HepG2 (cell line): ENCODE measurements at regions not wholly inside any gene's neighbourhood (a gene's known extent, or its start where the extent isn't known, plus 50 kb on each side); places are given as distances from the start of the nearest gene placed in this dataset.

Experiments used
- ATAC-seq: fragments of 200-7000 bp; cut with Tn5 transposase; 3 replicates; pipeline ENCODE4 v1.9.1; 2020; ENCODE audit warnings: mild to moderate bottlenecking, moderate library complexity
- BruUV-seq: library from RNA; stranded (reverse); fragments of 400-500 nt; replicated peaks from 2 replicates; lab custom pipeline; 2021; lab: Mats Ljungman, UMichigan
- CTCF ChIA-PET: fragments of 300-600 bp; formaldehyde crosslinking; extraction: SDS; loops from one replicate; lab custom pipeline; 2021; ENCODE audit warnings: low total read pairs, inconsistent platforms, low intra/inter-chr PET ratio; lab: Yijun Ruan, JAX
- POLR2A ChIA-PET: fragments of 350-600 bp; sonication (Branson Sonifier 250); formaldehyde crosslinking; loops from one replicate; lab custom pipeline; 2020; ENCODE audit warnings: antibody characterized with exemption, inconsistent platforms; lab: Yijun Ruan, JAX
- DNase-seq: peaks from one replicate; pipeline ENCODE4 v3.0.0-alpha.2; 2015; ENCODE audit warnings: low spot score
- FAIRE-seq: peaks from 3 replicates; lab custom pipeline; 2011; peaks lifted over from hg19 to GRCh38; lab: Jason Lieb, UNC
- H2AFZ ChIP-seq: one replicate; pipeline ENCODE4 v1.6.1; 2011; ENCODE audit warnings: low read length, inconsistent platforms
- H3K27ac ChIP-seq: fragments of 300-600 bp; 3 replicates; pipeline ENCODE4 v1.8.0; 2011; ENCODE audit warnings: mixed run types, mild to moderate bottlenecking, mixed read lengths, low read length, inconsistent platforms; ENCODE audit not compliant: insufficient read depth; ENCODE audit errors: extremely low read length
- H3K27me3 ChIP-seq, 2 experiments: fragments of 200-600 bp in 1 of 2; 2 replicates in 1 of 2; 3 replicates in 1 of 2; pipeline versions ENCODE4 v1.6.0 to v1.8.0; 2011; ENCODE audit warnings: low read length in 2 of 2, mild to moderate bottlenecking in 2 of 2, moderate library complexity in 2 of 2, inconsistent platforms in 1 of 2; ENCODE audit not compliant: insufficient read depth in 2 of 2, control insufficient read depth in 1 of 2
- H3K36me3 ChIP-seq, 2 experiments: fragments of 200-600 bp in 1 of 2; replicated peaks in 1 of 2; 2 replicates in 1 of 2; 3 replicates in 1 of 2; pipeline versions ENCODE4 v1.5.1 to v1.8.0; 2011; ENCODE audit warnings: low read length in 2 of 2, inconsistent platforms in 1 of 2; ENCODE audit not compliant: insufficient read depth in 2 of 2, control insufficient read depth in 1 of 2
- H3K4me1 ChIP-seq: 2 replicates; pipeline ENCODE4 v1.5.1; 2012; ENCODE audit warnings: low read length, inconsistent platforms; ENCODE audit not compliant: insufficient read depth
- H3K4me2 ChIP-seq: 2 replicates; pipeline ENCODE4 v1.6.0; 2011; ENCODE audit warnings: low read depth, low read length, inconsistent platforms
- H3K4me3 ChIP-seq, 3 experiments: fragments of 200-600 bp in 1 of 3; sonication (generic), shearing (Covaris generic) in 1 of 3; replicated peaks in 1 of 3; 2 replicates each; pipeline ENCODE4 v1.5.1; 2011 to 2016; ENCODE audit warnings: low read length in 3 of 3, inconsistent platforms in 2 of 3, low read depth in 2 of 3, mild to moderate bottlenecking in 2 of 3, control low read depth in 1 of 3, mixed read lengths in 1 of 3; ENCODE audit not compliant: insufficient read depth in 1 of 3
- H3K79me2 ChIP-seq: one replicate; pipeline ENCODE4 v1.6.1; 2011; ENCODE audit warnings: low read length, inconsistent platforms; ENCODE audit not compliant: insufficient read depth
- H3K9ac ChIP-seq: 2 replicates; pipeline ENCODE4 v1.6.0; 2011; ENCODE audit warnings: mild to moderate bottlenecking, low read depth, low read length, inconsistent platforms; ENCODE audit not compliant: insufficient read depth
- H3K9me3 ChIP-seq: 2 replicates; pipeline ENCODE4 v1.5.1; 2012; ENCODE audit warnings: mild to moderate bottlenecking, low read length
- H4K20me1 ChIP-seq: 2 replicates; pipeline ENCODE4 v1.6.0; 2011; ENCODE audit warnings: inconsistent platforms, mild to moderate bottlenecking, low read length, moderate library complexity; ENCODE audit not compliant: insufficient read depth
- ARID3A ChIP-seq: IDR thresholded peaks from 2 replicates; pipeline ENCODE4 v1.6.1; 2012; ENCODE audit warnings: low read depth, low read length, improper control_type of control experiment
- ELF4 ChIP-seq: sonication (generic); formaldehyde crosslinking; IDR thresholded peaks from 2 replicates; pipeline ENCODE4 v1.5.0; 2020; ENCODE audit warnings: missing genetic modification reagents, mild to moderate bottlenecking, moderate library complexity, borderline replicate concordance
- HIC2 ChIP-seq: sonication (generic); formaldehyde crosslinking; IDR thresholded peaks from 2 replicates; pipeline ENCODE4 v1.9.0; 2022; ENCODE audit warnings: low read depth, missing genetic modification reagents
- KAT7 ChIP-seq: IDR thresholded peaks from 2 replicates; pipeline ENCODE4 v1.6.1; 2018; ENCODE audit warnings: borderline replicate concordance, missing compliant biosample characterization
- MTA3 ChIP-seq: sonication (generic); formaldehyde crosslinking; IDR thresholded peaks from 2 replicates; pipeline ENCODE4 v1.4.0; 2020; ENCODE audit warnings: missing genetic modification reagents
- PPARG ChIP-seq: conservative IDR thresholded peaks from 2 replicates; pipeline ENCODE4 v1.6.1; 2016; ENCODE audit warnings: missing biosample characterization, missing genetic modification reagents
- RCOR2 ChIP-seq: IDR thresholded peaks from 2 replicates; pipeline ENCODE4 v1.6.1; 2016; ENCODE audit warnings: missing biosample characterization, missing genetic modification reagents
- SMAD9 ChIP-seq: sonication (generic); formaldehyde crosslinking; IDR thresholded peaks from 2 replicates; pipeline ENCODE4 v1.5.1; 2020; ENCODE audit warnings: mild to moderate bottlenecking, missing genetic modification reagents
- SP140L ChIP-seq: sonication (generic); formaldehyde crosslinking; IDR thresholded peaks from 2 replicates; pipeline ENCODE4 v1.4.0; 2020; ENCODE audit warnings: missing genetic modification reagents, borderline replicate concordance
- ZBTB21 ChIP-seq: sonication (generic); formaldehyde crosslinking; IDR thresholded peaks from 2 replicates; pipeline ENCODE4 v1.4.0; 2020; ENCODE audit warnings: missing genetic modification reagents
- ZFAT ChIP-seq: sonication (generic); formaldehyde crosslinking; conservative IDR thresholded peaks from 2 replicates; pipeline ENCODE4 v1.8.1; 2023; ENCODE audit warnings: missing genetic modification reagents, inconsistent platforms
- ZNF34 ChIP-seq: sonication (generic); formaldehyde crosslinking; IDR thresholded peaks from 2 replicates; pipeline ENCODE4 v1.4.0; 2020; ENCODE audit warnings: mild to moderate bottlenecking, missing genetic modification reagents, borderline replicate concordance
- ZNF367 ChIP-seq: sonication (generic); formaldehyde crosslinking; IDR thresholded peaks from 2 replicates; pipeline ENCODE4 v1.4.0; 2020; ENCODE audit warnings: missing genetic modification reagents, borderline replicate concordance
- ZNF510 ChIP-seq: sonication (generic); formaldehyde crosslinking; IDR thresholded peaks from 2 replicates; pipeline ENCODE4 v1.4.0; 2020; ENCODE audit warnings: low read depth, mild to moderate bottlenecking, missing genetic modification reagents
- ZNF576 ChIP-seq: sonication (generic); formaldehyde crosslinking; IDR thresholded peaks from 2 replicates; pipeline ENCODE4 v1.4.0; 2020; ENCODE audit warnings: mild to moderate bottlenecking, missing genetic modification reagents
- ZSCAN31 ChIP-seq: sonication (generic); formaldehyde crosslinking; IDR thresholded peaks from 2 replicates; pipeline ENCODE4 v1.5.0; 2020; ENCODE audit warnings: low read depth, mild to moderate bottlenecking, missing genetic modification reagents
- WGBS: methylation state at CpG from one replicate; pipeline ENCODE4 v1.1.6; 2017; ENCODE audit warnings: low lambda C conversion rate; 5-methylcytosine and 5-hydroxymethylcytosine counted together
- in situ Hi-C: cut with HindIII; loops from 2 replicates; pipeline ENCODE4 v1.10.0; 2017; ENCODE audit warnings: low pct_unique_long_range_greater_than_20kb; ENCODE audit not compliant: extremely low pct_ligation_motif_present
- intact Hi-C: fragments of 100-400 bp; cut with micrococcal nuclease; formaldehyde crosslinking; loops from one replicate; pipeline ENCODE4 v1.10.0; 2022; ENCODE audit not compliant: unreplicated experiment
- TF ChIP-seq, protein P1 (sequence below): sonication (generic); formaldehyde crosslinking; IDR thresholded peaks from 2 replicates; pipeline ENCODE4 v1.4.0; 2020; ENCODE audit warnings: missing genetic modification reagents, borderline replicate concordance
- TF ChIP-seq, protein P2 (sequence below): sonication (generic); formaldehyde crosslinking; IDR thresholded peaks from 2 replicates; pipeline ENCODE4 v1.8.0; 2022; ENCODE audit warnings: missing genetic modification reagents, low read depth, mild to moderate bottlenecking, borderline replicate concordance

- no peaks in the 10 kb centered on the region for H3K79me2 ChIP-seq
- no peak for FAIRE-seq
- H3K4me2 ChIP-seq = no peak overlapping the region
- no peaks in the 10 kb centered on the region for H3K4me1 ChIP-seq
- no peak overlapping the region for H2AFZ ChIP-seq
- DNase-seq = no peak
- H3K27ac ChIP-seq = no peak overlapping the region
- 7% methylated on average over 5 of the region's 5 CpGs for WGBS
- H3K27me3 ChIP-seq = no peaks in the 10 kb centered on the region
- no peak overlapping the region for H3K9ac ChIP-seq
- ChIA-PET POLR2A (no interaction called here), CTCF (no interaction called here)
- H3K9me3 ChIP-seq = no peaks in the 10 kb centered on the region
- no TSS peak for BruUV-seq
- H3K4me3 ChIP-seq = no peak overlapping the region
- no peaks in the 10 kb centered on the region for H4K20me1 ChIP-seq
- in situ Hi-C loops (no loop called here), intact Hi-C loops (no loop called here)
- no peak for ATAC-seq
- TF ChIP-seq ARID3A = no peak
- TF ChIP-seq ZFAT (CRISPR knock-in tag) = no peak
- TF ChIP-seq ELF4 (CRISPR knock-in tag) = no peak
- TF ChIP-seq HIC2 (CRISPR knock-in tag) = no peak
- TF ChIP-seq PPARG (CRISPR knock-in tag) = no peak
- TF ChIP-seq ZBTB21 (CRISPR knock-in tag) = no peak
- no peak for TF ChIP-seq ZNF367 (CRISPR knock-in tag)
- no peak for TF ChIP-seq KAT7 (CRISPR knock-in tag)
- no peak for TF ChIP-seq ZSCAN31 (CRISPR knock-in tag)
- no peak for TF ChIP-seq SMAD9
- no peak for TF ChIP-seq RCOR2 (CRISPR knock-in tag)
- TF ChIP-seq, protein P1, sequence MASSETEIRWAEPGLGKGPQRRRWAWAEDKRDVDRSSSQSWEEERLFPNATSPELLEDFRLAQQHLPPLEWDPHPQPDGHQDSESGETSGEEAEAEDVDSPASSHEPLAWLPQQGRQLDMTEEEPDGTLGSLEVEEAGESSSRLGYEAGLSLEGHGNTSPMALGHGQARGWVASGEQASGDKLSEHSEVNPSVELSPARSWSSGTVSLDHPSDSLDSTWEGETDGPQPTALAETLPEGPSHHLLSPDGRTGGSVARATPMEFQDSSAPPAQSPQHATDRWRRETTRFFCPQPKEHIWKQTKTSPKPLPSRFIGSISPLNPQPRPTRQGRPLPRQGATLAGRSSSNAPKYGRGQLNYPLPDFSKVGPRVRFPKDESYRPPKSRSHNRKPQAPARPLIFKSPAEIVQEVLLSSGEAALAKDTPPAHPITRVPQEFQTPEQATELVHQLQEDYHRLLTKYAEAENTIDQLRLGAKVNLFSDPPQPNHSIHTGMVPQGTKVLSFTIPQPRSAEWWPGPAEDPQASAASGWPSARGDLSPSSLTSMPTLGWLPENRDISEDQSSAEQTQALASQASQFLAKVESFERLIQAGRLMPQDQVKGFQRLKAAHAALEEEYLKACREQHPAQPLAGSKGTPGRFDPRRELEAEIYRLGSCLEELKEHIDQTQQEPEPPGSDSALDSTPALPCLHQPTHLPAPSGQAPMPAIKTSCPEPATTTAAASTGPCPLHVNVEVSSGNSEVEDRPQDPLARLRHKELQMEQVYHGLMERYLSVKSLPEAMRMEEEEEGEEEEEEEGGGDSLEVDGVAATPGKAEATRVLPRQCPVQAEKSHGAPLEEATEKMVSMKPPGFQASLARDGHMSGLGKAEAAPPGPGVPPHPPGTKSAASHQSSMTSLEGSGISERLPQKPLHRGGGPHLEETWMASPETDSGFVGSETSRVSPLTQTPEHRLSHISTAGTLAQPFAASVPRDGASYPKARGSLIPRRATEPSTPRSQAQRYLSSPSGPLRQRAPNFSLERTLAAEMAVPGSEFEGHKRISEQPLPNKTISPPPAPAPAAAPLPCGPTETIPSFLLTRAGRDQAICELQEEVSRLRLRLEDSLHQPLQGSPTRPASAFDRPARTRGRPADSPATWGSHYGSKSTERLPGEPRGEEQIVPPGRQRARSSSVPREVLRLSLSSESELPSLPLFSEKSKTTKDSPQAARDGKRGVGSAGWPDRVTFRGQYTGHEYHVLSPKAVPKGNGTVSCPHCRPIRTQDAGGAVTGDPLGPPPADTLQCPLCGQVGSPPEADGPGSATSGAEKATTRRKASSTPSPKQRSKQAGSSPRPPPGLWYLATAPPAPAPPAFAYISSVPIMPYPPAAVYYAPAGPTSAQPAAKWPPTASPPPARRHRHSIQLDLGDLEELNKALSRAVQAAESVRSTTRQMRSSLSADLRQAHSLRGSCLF (CRISPR knock-in tag) = no peak
- no peak for TF ChIP-seq SP140L
- no peak for TF ChIP-seq ZNF34 (CRISPR knock-in tag)
- no peak for TF ChIP-seq MTA3
- TF ChIP-seq, protein P2, sequence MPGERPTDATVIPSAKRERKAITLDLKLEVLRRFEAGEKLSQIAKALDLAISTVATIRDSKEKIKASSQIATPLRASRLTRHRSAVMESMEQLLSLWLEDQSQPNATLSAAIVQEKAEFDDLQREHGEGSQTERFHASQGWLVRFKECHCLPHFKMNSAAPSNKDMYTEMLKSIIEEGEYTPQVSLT (CRISPR knock-in tag) = no peak
- TF ChIP-seq ZNF576 (CRISPR knock-in tag) = no peak
- no peak for TF ChIP-seq ZNF510 (CRISPR knock-in tag)
- H3K36me3 ChIP-seq = no peaks in the 10 kb centered on the region
These were observed 84.6 kb upstream of the SYNDIG1 start for GRCh38 chr20:24384865-24385264.
